Psoas muscle (tissue), 7 donors: ENCODE measurements at regions not wholly inside any gene's neighbourhood (a gene's known extent, or its start where the extent isn't known, plus 50 kb on each side); places are given as distances from the start of the nearest gene placed in this dataset.

Source experiments
- ATAC-seq, 4 donors: fragments of 200-7000 bp; cut with Tn5 transposase; one replicate each; pipeline ENCODE4 v1.9.1; 2020; ENCODE audit warnings: moderate library complexity in 3 of 4, mild to moderate bottlenecking in 2 of 4
- DNase-seq, 2 donors: peaks; one replicate each; pipeline ENCODE4 v3.0.0-alpha.2; 2020
- H3K27ac ChIP-seq: fragments of 200-600 bp; one replicate; pipeline ENCODE4 v1.8.0; 2022
- H3K27me3 ChIP-seq, 3 donors: fragments of 200-600 bp in 1 of 3; one replicate each; pipeline versions ENCODE4 v1.6.1 to v1.8.0; 2013 to 2022; ENCODE audit warnings: low read length in 2 of 3, mild to moderate bottlenecking in 2 of 3, moderate library complexity in 1 of 3; ENCODE audit not compliant: insufficient read depth in 3 of 3
- H3K36me3 ChIP-seq, 2 donors: fragments of 200-600 bp in 1 of 2; one replicate each; pipeline versions ENCODE4 v1.6.1 to v1.8.0; 2013 to 2022; ENCODE audit warnings: low read depth in 1 of 2, mild to moderate bottlenecking in 1 of 2, moderate library complexity in 1 of 2; ENCODE audit not compliant: insufficient read depth in 1 of 2
- H3K4me1 ChIP-seq: fragments of 200-600 bp; one replicate; pipeline ENCODE4 v1.8.0; 2022
- H3K4me3 ChIP-seq: fragments of 200-600 bp; one replicate; pipeline ENCODE4 v1.8.0; 2022; ENCODE audit warnings: mild to moderate bottlenecking
- H3K9me3 ChIP-seq: fragments of 200-600 bp; one replicate; pipeline ENCODE4 v1.8.0; 2022
- WGBS, 3 donors: extraction: QIAGEN DNeasy Blood & Tissue Kit; methylation state at CpG; one replicate each; pipeline versions ENCODE4 v1.1.6 to v1.1.7; 2013; 5-methylcytosine and 5-hydroxymethylcytosine counted together
- intact Hi-C, 2 donors: fragments of 100-400 bp; cut with DNase I; formaldehyde crosslinking; loops; one replicate each; pipeline versions ENCODE4 v1.11.0 to v1.14.2; 2022
- TF ChIP-seq, protein P1 (sequence below): fragments of 200-600 bp; IDR thresholded peaks from one replicate; pipeline ENCODE4 v1.8.0; 2022; ENCODE audit warnings: antibody characterized with exemption
- donor health status: healthy with polysubstance abuse.
- donor health status: DM: no; HTN: no; CAD: no; lungs with moderate emphysema.
- donor health status: Bipolar disorder and iron deficiency.
- donor health status: healthy.
- donor health status: DM: yes; HTN: yes; CAD: no.
- donor health status: DM: no; HTN: no; CAD: no.
- donor health status: DM: yes; HTN: yes; CAD: no.

DNA sequence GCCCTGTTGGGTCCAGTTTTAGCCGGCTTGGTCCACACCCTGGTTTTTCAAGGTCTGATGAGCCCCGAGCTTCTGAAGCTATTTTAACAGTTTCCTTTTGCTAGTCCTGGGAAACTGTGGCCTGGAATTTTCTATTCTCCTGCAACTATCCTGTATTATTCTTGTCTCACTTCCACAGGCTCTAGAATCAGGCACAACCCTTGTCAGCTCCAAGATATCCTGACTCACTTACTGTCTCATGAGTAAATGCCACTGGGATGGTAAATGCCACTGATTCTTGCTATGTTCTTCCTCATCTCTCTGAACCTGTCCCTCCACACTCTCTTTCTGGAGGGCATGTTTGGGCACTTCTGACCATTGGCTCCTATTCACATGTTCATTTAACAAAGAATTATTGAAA lies 611.5 kb upstream of the IGFBP3 start:
- no peak overlapping the region for H3K27ac ChIP-seq
- 83 to 92% (median 83%) methylated on average over 2 of the region's 2 CpGs for WGBS, 3 donors
- intact Hi-C loops, result no loop called here
- no peak overlapping the region for H3K4me3 ChIP-seq
- no peaks in the 10 kb centered on the region for H3K9me3 ChIP-seq
- TF ChIP-seq, protein P1, sequence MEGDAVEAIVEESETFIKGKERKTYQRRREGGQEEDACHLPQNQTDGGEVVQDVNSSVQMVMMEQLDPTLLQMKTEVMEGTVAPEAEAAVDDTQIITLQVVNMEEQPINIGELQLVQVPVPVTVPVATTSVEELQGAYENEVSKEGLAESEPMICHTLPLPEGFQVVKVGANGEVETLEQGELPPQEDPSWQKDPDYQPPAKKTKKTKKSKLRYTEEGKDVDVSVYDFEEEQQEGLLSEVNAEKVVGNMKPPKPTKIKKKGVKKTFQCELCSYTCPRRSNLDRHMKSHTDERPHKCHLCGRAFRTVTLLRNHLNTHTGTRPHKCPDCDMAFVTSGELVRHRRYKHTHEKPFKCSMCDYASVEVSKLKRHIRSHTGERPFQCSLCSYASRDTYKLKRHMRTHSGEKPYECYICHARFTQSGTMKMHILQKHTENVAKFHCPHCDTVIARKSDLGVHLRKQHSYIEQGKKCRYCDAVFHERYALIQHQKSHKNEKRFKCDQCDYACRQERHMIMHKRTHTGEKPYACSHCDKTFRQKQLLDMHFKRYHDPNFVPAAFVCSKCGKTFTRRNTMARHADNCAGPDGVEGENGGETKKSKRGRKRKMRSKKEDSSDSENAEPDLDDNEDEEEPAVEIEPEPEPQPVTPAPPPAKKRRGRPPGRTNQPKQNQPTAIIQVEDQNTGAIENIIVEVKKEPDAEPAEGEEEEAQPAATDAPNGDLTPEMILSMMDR, result no peak
- DNase-seq, result no peak
- no peak for ATAC-seq
- H3K4me1 ChIP-seq, result no peaks in the 10 kb centered on the region
- no peaks in the 10 kb centered on the region for H3K27me3 ChIP-seq
- no peaks in the 10 kb centered on the region for H3K36me3 ChIP-seq

DNA sequence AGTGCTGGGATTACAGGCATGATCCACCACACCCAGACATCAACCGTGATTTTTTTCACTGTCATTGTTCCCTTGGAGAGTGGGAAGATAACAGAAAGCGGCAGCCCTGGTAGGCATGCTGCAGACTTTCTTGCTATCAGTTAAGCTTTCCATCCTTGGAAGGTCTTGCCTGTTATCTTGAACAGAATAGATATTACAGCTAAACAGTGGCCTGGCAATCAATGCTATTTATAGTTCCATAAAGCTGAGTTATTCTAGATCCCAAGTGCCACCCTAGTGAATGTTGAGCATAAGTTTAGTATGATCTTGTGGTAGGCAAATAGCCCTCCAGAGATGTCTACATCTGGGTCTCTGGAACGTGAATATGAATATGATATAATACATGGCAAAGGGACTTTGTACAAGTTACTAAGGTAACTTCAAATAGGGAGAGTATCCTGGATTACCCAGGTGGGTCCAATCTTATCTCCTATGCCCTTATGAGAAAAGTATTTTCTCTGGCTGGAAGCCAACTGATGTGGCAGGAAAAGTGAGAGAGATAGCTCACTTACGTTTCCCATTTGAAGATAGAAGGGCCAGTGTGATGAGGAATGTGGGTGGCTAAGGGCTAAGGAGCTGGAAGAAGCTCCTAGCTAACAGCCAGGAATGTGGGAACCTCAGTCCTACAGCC lies 609.1 kb upstream of the IGFBP3 start:
- no peak for DNase-seq
- Histone ChIP-seq H3K36me3 (no peaks in the 10 kb centered on the region), H3K4me3 (no peak overlapping the region), H3K4me1 (no peaks in the 10 kb centered on the region), H3K9me3 (no peaks in the 10 kb centered on the region), H3K27ac (no peak overlapping the region), H3K27me3 (no peaks in the 10 kb centered on the region)
- WGBS, 3 donors, result 86 to 89% (median 89%) methylated on average over 4 of the region's 4 CpGs
- intact Hi-C loops, result no loop called here
- no peak for ATAC-seq
- TF ChIP-seq, protein P1, result no peak

- ATAC-seq (no peak), DNase-seq (no peak)
- intact Hi-C loops, result no loop called here
- TF ChIP-seq, protein P1, result no peak
- no peak overlapping the region for H3K4me3 ChIP-seq
- H3K9me3 ChIP-seq, result no peaks in the 10 kb centered on the region
- H3K4me1 ChIP-seq, result no peaks in the 10 kb centered on the region
- no peaks in the 10 kb centered on the region for H3K36me3 ChIP-seq
- no peak overlapping the region for H3K27ac ChIP-seq
- H3K27me3 ChIP-seq, result no peaks in the 10 kb centered on the region
Measured at GRCh38 chr7:46527360-46527759, 606.3 kb upstream of the IGFBP3 start.

DNA sequence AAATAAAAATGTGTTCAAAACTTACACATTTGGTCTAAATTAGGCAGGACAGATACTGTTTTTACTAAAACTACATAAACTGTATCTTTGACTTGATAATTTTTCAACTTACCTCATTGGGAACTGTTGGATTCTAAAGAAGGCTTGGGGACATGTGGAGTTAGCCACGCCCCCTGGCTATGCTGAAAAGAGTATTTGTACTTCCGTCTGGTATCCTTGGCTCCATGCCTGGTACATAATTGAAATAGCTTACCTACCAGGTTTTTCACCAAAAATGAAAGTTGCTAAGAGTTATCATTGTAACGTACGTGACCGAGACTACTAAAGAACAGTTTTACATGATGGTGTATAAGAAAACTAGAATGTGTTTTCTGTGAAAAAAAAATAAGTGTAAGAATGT lies 604.8 kb upstream of the IGFBP3 start:
- Histone ChIP-seq H3K4me1 (no peaks in the 10 kb centered on the region), H3K27me3 (no peaks in the 10 kb centered on the region), H3K27ac (no peak overlapping the region), H3K4me3 (no peak overlapping the region), H3K9me3 (no peaks in the 10 kb centered on the region), H3K36me3 (no peaks in the 10 kb centered on the region)
- DNase-seq, result no peak
- intact Hi-C loops, result no loop called here
- TF ChIP-seq, protein P1, result no peak
- no peak for ATAC-seq
- 58 to 67% (median 63%) methylated on average over 5 of the region's 5 CpGs for WGBS, 3 donors

DNA sequence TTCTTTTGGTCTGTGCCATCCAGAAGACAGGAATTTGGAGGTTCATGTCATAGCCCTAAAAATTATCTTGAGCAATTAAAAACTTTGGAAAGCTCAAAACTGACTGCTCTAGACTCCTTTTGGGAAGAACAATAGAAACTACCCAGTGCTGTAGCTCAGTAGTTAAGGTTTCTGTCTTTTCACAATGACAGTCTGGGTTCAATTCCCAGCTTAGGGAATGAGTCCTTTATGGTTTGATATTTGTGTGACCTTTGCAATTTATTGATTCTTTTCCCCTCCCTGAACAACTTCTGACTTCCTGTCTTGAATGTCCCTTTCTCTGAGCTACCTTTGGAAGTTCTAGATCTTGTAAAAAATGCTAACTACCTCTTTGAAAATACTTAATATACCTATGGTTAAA lies 603.3 kb upstream of the IGFBP3 start:
- Histone ChIP-seq H3K36me3 (no peaks in the 10 kb centered on the region), H3K27me3 (no peaks in the 10 kb centered on the region), H3K27ac (no peak overlapping the region), H3K9me3 (no peaks in the 10 kb centered on the region), H3K4me3 (no peak overlapping the region), H3K4me1 (no peaks in the 10 kb centered on the region)
- TF ChIP-seq, protein P1, result no peak
- no peak for ATAC-seq
- intact Hi-C loops, result no loop called here
- no peak for DNase-seq
